HG03135 (cell line): ENCODE measurements at regions not wholly inside any gene's neighbourhood (a gene's known extent, or its start where the extent isn't known, plus 50 kb on each side); places are given as distances from the start of the nearest gene placed in this dataset.
"Not testable (repeated sequence)": the region's sequence is repeated elsewhere in the genome, so short reads cannot be mapped to it uniquely, and the experiment has no call there.

Experiments
- ATAC-seq: cut with Tn5 transposase; IDR thresholded peaks from one replicate; pipeline ENCODE4 v1.9.1; 2021; ENCODE audit warnings: mild to moderate bottlenecking, moderate library complexity; ENCODE audit not compliant: unreplicated experiment

DNA sequence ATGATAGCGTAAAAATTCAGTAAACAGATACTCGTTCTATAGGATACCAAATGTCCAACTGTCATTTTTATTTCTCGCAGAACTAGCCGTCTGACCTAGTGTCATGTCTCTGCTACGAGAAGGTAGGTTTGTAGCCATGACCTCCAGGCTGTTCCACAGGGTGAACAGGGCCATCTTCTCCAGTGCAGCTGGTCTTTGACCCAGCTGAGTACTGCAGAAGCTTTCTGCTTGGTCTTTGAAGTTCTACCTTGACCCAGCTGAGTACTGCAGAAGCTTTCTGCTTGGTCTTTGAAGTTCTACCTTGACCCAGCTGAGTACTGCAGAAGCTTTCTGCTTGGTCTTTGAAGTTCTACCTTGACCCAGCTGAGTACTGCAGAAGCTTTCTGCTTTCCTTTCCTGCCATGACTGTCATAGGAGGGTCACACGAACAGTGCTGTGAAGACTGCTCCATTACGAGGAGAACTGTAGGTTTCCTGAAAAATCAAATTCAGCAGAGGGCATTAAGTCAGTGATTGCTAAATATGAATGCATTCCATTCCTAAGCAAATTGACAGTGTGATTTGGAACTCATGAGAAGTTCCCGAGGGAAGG, 532.8 kb upstream of the NRP1 start:
- ATAC-seq, result not testable (repeated sequence)

DNA sequence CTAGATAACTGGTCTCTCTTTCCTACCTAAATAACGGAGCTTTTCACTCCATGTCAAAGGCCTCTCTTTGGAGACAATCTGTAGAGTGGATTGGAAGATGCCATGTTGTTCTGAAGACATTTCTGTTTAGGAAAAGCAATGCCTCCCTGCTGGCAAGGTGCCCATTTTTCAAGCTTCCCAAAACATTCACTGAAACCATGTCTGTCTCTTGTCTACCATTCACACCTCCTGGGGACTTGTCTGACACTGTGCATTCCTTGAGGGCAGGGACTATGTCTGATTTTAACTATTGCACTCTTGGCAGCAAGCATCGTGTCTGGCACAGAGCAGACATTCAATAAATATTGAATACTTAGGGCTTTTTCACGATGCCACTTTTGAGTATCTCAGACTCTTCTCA, 528.9 kb upstream of the NRP1 start:
- no peak for ATAC-seq

DNA sequence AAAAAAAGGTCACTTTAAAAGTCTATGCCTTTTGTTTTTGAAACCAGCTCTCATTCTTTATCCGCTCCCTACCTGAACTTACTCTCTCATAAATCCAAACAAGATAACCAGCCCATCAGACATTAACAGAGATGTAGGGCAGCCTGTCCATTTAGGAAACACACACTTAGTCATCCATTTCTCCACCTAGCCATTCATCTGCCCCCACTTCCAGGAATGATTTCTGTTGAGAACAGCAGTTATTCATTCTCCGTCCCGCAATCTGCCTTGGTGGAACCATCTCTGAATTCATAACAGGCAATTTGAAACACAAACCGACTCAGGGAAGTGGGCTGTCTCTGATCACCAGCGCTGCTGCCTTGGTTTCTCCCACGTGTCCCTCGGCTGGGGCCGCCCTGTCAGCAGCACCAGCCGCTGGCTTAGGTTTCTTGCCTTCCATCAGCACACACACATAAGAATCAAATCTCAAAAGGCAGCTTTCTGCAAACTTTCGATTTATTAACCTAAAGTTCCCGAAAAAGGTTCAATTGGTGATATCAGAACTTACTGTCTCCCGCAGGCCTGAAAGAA, 528.2 kb upstream of the NRP1 start:
- ATAC-seq, result no peak

DNA sequence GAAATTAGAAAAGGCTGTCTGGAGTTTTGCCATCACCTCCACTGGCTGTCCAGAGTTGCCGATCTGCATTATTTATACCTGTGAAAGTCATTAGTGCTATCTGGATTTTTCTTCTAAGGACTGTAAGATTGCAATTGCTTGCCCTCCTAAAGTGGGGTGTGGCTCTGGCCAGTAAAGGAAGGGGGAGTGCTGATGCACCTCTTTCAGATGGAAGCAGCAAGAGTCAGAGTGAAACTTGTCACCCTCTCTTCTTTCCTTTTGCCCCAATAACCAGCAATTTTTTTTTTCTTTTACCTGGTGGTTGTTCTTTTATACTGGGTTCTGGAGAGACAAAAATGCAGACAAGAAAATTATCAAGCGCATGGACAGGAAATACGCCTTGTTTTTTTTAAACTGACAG, 527.4 kb upstream of the NRP1 start:
- no peak for ATAC-seq

DNA sequence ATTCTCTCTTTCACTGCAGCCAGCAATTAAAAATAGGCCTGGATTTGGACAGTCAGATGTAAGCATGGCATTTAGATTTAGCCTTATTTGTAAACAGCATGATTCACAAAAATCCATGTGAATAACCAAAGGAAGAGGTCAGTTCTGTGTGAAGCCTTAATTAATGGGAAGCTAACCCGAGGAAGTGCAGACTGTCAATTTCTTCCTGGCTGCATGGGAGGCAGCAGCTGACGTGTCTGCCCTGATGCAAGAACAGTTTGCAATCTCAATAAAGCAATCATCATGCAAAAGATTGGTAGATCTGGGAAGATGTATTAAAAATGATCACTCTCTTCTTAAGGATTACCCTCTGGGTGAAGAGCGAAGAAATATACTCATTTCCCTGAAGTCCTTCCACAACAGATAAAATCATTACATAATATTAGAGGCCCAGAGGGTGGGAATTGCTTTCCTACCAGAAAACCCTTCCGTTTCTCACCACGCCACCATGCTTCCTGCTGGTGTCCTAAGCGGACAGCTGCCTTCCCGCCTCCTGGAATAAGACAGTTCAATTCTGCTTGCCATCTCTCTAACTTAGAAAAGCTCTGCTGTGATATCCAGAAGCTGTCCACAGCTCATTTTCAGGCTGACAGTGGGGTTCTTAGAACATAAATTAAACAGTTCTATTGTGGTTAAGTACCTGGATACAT, 526.7 kb upstream of the NRP1 start:
- no peak for ATAC-seq

DNA sequence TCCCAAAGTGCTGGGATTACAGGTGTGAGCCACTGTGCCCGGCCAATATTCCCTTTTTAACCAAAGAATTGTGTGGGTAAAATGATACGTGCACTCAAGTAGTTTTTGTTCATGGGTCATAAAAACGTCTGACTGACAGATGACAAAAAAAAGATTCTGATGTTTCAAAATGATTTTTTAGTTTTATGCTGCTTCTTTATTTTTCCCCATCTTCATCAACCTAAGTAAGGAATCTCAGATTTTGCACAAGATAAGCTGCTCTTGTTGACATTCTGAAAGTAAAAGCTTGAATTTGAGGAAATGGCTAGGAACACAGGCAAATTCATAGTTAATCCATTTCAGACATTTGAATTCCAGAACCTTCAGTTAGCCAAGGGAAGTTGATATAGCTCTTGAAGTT, 526.1 kb upstream of the NRP1 start:
- ATAC-seq, result no peak

DNA sequence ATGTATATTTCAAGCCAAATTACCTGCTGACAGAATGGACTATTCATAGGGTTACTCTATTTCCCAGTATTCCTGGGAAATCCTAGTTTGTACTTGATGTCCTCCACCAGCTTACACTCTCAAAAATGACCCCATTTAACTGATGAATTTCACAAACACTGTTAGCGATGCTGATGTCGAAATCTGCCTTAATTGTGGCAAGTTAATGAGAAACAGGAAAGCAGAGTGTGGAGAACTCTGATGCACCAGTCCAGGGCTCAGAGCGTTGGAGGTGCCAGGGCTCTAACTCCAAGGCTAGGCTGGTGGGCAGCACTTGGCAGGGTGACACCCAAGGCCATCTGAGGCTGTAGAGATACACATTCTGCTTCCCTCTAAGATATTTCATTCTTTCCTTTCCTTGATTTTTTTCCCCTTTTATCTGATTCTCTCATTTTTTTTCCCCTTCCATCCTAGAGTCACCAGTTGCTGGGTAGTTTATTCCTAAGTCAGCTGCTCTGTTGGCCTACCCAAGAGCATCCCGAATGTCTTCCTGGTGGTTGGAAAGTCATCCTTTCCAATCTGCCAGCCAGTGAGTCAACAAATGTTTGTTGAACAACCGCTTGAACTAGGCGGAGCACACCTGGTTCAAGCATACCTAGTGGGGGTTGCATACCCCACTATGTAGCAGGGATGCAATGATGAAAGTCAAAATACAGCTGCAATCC, 525.0 kb upstream of the NRP1 start:
- no peak for ATAC-seq

DNA sequence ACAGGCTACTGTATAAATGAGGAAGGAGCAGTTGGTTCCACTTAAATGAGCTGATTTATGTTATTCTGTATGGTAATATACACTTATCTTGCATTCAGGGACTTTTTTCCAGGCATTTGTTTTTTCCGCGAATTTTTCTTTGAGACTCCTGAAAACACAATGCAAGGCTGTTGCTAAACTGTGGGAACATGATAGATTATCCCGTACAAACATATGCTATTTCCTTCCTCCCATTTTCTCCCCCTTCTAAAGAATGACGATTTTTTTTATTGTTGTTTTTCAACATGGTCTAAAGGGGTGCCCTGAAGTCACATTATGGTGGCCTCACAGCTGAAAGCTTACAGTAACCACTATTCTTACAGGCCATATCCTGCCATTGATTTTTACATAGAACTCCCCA, 523.9 kb upstream of the NRP1 start:
- no peak for ATAC-seq

DNA sequence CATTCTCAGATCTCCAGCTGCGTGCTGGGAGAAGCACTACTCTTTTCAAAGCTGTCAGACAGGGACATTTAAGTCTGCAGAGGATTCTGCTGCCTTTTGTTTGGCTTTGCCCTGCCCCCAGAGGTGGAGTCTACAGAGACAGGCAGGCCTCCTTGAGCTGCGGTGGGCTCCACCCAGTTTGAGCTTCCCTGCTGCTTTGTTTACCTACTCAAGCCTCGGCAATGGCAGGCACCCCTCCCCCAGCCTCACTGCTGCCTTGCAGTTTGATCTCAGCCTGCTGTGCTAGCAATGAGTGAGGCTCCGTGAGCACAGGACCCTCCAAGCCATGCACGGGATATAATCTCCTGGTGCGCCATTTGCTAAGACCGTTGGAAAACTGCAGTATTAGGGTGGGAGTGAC, 518.8 kb upstream of the NRP1 start:
- ATAC-seq, result not testable (repeated sequence)

DNA sequence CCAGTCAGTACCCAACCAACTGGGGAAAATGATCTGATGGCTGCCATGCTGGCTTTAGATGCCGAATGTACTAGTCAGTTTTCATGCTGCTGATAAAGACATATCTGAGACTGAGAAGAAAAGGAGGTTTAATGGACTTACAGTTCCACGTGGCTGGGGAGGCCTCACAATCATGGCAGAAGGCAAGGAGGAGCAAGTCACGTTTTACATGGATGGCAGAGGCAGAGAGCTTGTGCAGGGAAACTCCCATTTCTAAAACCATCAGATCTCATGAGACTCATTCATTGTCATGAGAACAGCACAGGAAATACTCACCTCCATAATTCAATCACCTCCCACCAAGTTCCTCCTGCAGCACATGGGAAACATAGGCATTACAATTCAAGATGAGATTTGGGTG, 508.9 kb upstream of the NRP1 start:
- no peak for ATAC-seq

DNA sequence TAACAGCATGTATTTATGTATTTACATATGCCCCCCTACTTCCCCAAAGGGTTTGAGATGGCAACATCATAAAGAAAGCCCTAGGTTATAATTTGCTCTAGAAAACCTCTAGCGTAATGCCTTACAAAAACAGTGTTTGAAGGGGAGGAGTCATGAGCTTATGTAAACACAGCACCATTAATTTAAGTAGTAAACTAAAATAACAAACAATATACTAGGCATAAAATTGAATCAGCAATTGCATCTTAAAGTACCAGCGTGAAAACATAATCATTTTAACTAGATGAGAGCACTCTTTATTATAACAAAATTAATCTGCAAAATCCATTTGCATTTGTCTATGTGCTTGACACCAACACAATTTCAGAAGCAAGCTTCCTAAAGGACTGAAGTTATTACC, 507.2 kb upstream of the NRP1 start:
- ATAC-seq, result no peak

DNA sequence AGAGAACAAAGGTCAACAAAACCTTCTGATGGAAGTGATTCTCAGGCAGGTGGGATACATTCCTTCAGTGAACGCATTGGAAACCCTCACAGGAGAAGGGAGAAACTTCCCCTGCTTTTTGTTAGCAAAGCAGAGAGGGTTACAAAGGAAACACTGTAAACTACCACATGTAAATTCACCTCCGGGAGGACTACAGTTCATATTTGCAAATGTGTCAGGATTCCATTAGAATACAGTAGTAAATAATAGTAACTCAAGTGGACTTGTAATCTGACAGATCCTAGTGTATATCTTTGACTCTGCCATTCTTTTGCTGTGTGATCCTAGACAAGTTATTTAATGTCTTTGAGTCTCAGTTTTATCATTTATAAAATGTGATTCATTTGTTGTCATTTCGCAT, 504.3 kb upstream of the NRP1 start:
- ATAC-seq, result no peak

DNA sequence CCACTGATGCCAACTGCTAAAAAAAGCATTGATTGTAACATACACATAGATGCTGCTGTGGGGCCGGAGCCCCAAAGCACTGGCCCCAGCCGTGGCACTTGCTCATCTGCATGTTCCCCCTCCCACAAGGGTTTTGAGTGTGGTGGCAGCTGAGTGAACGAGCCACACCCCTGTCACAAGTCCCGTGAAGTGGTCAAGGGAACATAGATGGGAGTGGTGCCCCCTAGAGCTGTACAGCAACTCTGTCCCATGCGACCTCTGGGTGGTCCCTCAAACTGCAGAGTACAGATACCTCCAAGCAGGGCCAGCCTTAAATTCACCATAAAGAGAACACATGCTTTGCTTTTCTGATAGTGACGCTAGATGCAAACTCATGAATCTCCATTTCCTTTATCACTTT, 503.3 kb upstream of the NRP1 start:
- no peak for ATAC-seq

DNA sequence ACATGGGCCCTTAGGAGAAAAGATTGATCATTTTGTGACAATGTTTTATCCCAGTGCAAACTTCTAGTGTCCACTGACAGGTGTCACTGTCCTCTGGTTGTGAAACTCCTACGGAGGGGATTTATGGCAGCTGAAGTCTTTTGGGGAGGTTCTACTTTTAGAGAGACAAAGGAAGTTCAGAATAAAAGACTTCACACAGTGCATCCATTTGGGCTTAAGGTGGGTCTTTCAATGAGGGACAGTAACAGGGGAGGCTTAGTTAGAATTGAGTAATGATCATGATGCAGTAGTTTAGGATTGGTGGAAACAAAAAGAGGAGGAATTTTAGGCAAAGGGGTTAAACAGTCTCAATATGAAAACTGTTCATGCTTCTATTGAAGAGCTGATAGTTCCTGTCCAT, 501.1 kb upstream of the NRP1 start:
- ATAC-seq, result no peak

DNA sequence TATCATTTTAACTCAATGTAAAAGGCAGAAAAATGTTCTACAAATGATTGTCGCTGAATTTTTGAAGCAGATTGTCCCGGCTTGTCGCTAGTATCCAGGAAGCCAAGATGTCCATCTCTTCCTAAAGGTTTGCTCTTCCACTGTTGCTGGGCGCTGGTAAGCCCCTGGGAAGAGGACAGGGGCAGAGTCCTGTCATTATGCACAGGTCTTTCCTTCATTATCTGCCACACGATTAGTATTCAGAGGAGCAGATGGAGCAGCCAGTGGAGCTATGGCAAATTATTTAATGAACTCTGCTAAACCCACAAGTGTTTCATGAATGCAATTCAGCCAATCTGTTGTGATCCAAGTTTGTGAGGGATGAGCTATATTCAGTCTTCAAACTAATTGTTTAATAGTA, 499.1 kb upstream of the NRP1 start:
- no peak for ATAC-seq

DNA sequence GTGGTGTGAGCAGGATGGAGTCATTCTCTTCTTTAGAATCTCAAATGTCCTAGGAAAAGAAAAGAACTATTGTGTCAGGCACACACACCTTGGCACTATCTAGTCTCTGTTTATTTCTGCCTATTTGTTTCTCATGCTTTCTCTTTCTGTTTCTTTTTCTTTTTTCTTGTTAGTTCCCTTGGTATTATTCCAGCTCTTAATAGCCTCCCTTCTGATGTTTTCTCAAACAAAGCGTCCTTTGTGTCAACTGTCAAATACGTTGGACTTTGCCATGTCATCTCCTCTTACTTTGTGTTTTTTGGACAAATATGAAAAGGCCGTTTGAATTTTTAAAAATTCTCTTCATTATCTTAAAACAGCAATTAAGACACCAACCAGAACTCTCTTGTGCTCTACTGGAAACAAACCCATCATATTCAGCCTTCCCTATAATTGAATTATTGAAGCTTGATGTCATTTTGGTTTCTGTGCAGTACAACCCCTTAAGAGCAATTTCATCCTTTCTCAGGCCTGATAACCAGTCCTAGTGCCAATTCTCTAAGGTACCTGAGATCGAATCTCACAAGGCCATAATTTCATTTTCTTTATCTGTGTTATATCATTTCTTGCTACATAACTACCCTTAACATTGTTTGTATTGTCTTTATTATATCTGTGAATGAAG, 497.8 kb upstream of the NRP1 start:
- ATAC-seq, result no peak

DNA sequence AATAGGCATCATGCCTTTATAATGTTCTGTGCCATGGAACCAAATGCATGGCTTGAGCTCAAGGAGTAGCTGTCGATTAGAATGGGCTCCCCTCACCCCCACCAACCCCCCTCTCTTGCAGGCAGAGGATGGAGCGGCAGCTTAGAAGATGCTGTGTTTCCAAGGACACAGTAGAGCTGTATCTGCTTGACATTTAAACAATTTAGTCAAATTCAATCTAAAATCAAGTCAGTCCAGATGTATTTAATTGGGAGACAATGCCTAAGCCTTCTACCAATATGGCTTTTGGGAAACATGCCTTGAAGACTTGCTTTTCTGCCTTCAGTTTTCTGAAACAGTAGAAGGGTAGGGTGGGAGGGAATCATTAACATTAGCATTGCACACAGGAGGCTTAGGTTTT, 497.1 kb upstream of the NRP1 start:
- no peak for ATAC-seq

DNA sequence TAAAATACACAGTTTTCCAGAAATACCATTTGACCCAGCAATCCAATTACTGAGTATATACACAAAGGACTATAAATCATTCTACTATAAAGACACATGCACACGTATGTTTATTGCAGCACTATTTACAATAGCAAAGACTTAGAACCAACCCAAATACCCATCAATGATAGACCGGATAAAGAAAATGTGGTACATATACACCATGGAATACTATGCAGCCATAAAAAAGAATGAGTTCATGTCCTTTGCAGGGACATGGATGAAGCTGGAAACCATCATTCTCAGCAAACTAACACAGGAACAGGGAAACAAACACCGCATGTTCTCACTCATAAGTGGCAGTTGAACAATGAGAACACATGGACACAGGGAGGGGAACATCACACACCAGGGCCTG, 495.4 kb upstream of the NRP1 start:
- not testable (repeated sequence) for ATAC-seq

DNA sequence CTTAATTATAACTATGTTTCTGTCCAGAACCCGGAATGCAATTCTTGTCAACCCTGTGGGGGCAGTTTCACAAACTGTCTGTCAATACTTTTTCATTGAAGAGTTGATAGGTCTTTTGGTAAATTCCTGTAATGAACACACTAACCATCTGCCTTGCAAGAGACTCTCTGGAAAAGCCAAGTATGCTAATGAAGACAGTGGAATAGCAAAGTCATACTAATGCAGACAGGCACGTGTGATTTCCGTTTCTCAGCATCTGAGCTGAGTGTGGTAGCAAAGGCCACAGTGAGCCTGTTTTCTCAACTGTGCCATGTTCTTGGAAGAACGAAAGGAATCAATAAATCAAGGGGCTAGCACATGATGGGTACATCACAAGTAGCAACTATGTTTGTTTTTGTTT, 494.1 kb upstream of the NRP1 start:
- ATAC-seq, result no peak

DNA sequence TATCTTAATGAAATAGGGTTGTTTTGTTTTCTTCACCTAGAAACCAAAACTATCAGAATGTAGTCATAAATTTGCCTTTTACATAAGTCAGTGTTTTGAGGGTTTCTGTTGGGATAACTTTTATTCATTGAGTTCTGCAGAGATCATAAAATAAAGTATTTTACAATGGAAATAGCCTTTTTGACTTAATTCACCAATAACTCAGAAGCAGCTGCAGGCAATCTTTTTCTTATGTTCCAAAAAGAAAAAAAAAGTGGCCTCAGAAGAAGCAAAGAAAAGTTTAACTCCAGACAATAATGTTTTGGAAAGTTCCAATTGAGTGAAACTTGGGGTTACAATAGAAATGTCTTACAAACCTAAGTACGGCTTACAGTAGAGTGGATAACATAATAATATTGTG, 491.7 kb upstream of the NRP1 start:
- no peak for ATAC-seq

DNA sequence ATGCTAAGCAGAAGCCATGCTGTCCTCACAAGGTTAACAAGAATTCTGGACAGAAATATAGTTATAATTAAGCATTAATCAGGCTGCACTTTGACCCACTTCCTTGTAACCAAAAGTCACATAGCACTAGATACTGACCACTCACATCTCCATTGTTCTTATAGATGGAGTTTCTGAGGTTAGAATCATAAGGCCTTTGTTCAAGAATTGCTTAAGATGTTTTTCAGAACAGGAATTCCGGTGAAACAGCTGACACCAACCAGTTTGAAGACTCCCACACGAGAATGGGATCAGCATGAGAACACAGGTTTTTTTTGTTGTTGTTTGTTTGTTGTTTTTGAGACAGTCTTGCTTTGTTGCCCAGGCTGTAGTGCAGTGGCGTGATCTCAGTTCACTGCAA, 488.3 kb upstream of the NRP1 start:
- ATAC-seq, result no peak

DNA sequence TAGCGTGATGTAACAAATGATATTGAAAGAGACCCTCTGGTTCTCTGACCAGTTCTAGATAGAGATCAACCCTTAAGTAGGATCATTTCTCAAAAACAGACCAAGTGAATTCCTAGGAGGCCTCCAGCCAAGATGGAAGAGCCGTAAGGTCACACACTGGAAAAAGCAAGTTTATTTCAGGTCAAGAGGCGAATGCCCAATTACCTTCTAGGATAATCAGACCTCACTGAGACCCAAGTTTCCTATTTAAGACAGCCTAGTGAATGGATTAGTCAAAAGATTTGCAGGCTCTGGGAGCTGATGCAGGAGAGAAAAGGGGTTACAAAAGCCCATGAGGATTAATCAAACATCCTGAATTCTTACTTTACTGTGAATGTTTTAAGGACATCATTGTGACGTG, 486.1 kb upstream of the NRP1 start:
- no peak for ATAC-seq
